Kidney (tissue), 13 donors: ENCODE measurements at regions not wholly inside any gene's neighbourhood (a gene's known extent, or its start where the extent isn't known, plus 50 kb on each side); places are given as distances from the start of the nearest gene placed in this dataset.

Experiments
- DNase-seq, 5 donors: peaks; one replicate each; pipeline ENCODE4 v3.0.0-alpha.2; 2013 to 2020
- FAIRE-seq: peaks from 2 replicates; lab custom pipeline; 2012; peaks lifted over from hg19 to GRCh38; lab: Jason Lieb, UNC
- H3K27ac ChIP-seq, 2 donors: one replicate each; pipeline ENCODE4 v1.7.0; 2013; ENCODE audit warnings: low read depth in 2 of 2, low read length in 2 of 2, inconsistent platforms in 1 of 2
- H3K27me3 ChIP-seq: one replicate; pipeline ENCODE4 v1.7.1; 2013; ENCODE audit warnings: low read length, inconsistent platforms; ENCODE audit not compliant: control insufficient read depth, insufficient read depth
- H3K36me3 ChIP-seq, 3 donors: one replicate each; pipeline versions ENCODE4 v1.7.0 to v1.7.1; 2013; ENCODE audit warnings: low read length in 3 of 3, control low read depth in 1 of 3, inconsistent platforms in 1 of 3; ENCODE audit not compliant: insufficient read depth in 3 of 3, control insufficient read depth in 2 of 3
- H3K4me1 ChIP-seq, 3 donors: one replicate each; pipeline versions ENCODE4 v1.7.0 to v1.7.1; 2013; ENCODE audit warnings: low read length in 3 of 3, inconsistent platforms in 1 of 3, low read depth in 1 of 3; ENCODE audit not compliant: control insufficient read depth in 2 of 3, insufficient read depth in 2 of 3
- H3K4me3 ChIP-seq, 3 donors: one replicate each; pipeline versions ENCODE4 v1.7.0 to v1.8.1; 2013; ENCODE audit warnings: low read length in 3 of 3, control low read depth in 1 of 3, inconsistent platforms in 1 of 3
- H3K9ac ChIP-seq, 3 donors: one replicate each; pipeline versions ENCODE4 v1.7.0 to v1.7.1; 2013; ENCODE audit warnings: low read length in 3 of 3, control low read depth in 1 of 3, inconsistent platforms in 1 of 3
- H3K9me3 ChIP-seq, 3 donors: one replicate each; pipeline versions ENCODE4 v1.7.0 to v1.7.1; 2013; ENCODE audit warnings: low read length in 3 of 3, control low read depth in 1 of 3, inconsistent platforms in 1 of 3; ENCODE audit not compliant: control insufficient read depth in 2 of 3, insufficient read depth in 1 of 3
- CTCF ChIP-seq: IDR thresholded peaks from 3 replicates; pipeline ENCODE4 v1.5.1; 2012; ENCODE audit warnings: mild to moderate bottlenecking, moderate library complexity, borderline replicate concordance; ENCODE audit not compliant: insufficient read depth; ENCODE audit errors: extremely low read depth
- intact Hi-C: fragments of 100-400 bp; cut with DNase I; formaldehyde crosslinking; loops from one replicate; pipeline ENCODE4 v1.11.1; 2022
- donor health status: control.
- donor health status: control.
- donor health status: control.
- donor health status: control.
- donor health status: control.
- donor health status: DM: yes; HTN: yes; CAD: no.
- donor health status: Normal renal cell carcinoma (clear cell type).

GRCh38 chr6:140205795-140206593, 831.5 kb upstream of the CITED2 start:
- H3K36me3 ChIP-seq = no peaks in the 10 kb centered on the region
- no peaks in the 10 kb centered on the region for H3K27me3 ChIP-seq
- no peak for TF ChIP-seq CTCF
- H3K4me3 ChIP-seq = no peak overlapping the region
- H3K9ac ChIP-seq = no peak overlapping the region
- FAIRE-seq (no peak), DNase-seq (no peak)
- no peaks in the 10 kb centered on the region for H3K9me3 ChIP-seq
- intact Hi-C loops = no loop called here
- H3K27ac ChIP-seq = no peak overlapping the region
- H3K4me1 ChIP-seq = no peaks in the 10 kb centered on the region

- no peak overlapping the region for H3K9ac ChIP-seq
- H3K27ac ChIP-seq = no peak overlapping the region
- no peaks in the 10 kb centered on the region for H3K9me3 ChIP-seq
- H3K27me3 ChIP-seq = no peaks in the 10 kb centered on the region
- FAIRE-seq (no peak), DNase-seq (no peak)
- H3K4me3 ChIP-seq = no peak overlapping the region
- H3K4me1 ChIP-seq = no peaks in the 10 kb centered on the region
- intact Hi-C loops = no loop called here
- TF ChIP-seq CTCF = no peak
- no peaks in the 10 kb centered on the region for H3K36me3 ChIP-seq
Observed at GRCh38 chr6:140204154-140204553, 829.7 kb upstream of the CITED2 start.

- Histone ChIP-seq H3K27ac (no peak overlapping the region), H3K9ac (no peak overlapping the region), H3K4me3 (no peak overlapping the region), H3K36me3 (no peaks in the 10 kb centered on the region), H3K4me1 (no peaks in the 10 kb centered on the region), H3K9me3 (no peaks in the 10 kb centered on the region), H3K27me3 (no peaks in the 10 kb centered on the region)
- DNase-seq (no peak), FAIRE-seq (no peak)
- TF ChIP-seq CTCF = no peak
- intact Hi-C loops = no loop called here
Observed at GRCh38 chr6:140203661-140204147, 829.3 kb upstream of the CITED2 start.
